ENCODE measurements at regions not wholly inside any gene's neighbourhood (a gene's known extent, or its start where the extent isn't known, plus 50 kb on each side); places are given as distances from the start of the nearest gene placed in this dataset.
"Not testable (repeated sequence)": the region's sequence is repeated elsewhere in the genome, so short reads cannot be mapped to it uniquely, and the experiment has no call there.

GRCh38 chr10:8835453-8836167, 781.1 kb downstream of the GATA3 start:
- no peak for DNase-seq

DNA sequence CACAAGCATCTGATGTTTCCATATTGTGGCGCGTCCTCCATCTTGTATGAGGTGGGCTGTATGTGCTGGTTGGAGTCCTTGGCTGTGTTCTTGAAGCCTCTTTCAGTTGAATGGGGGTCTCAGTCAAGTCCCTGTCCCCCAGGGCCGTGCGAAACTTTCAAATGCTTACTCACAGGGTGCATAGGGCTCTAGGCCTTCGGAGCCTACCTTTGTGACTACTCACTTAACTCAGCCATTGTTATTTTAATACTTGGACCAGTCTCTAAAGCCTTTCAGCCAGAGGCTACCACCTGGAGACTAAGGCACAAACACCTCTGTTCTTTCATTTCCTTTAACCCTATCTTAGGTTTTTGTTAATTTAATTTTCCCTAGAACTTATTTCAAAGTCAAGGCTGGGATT, 785.9 kb downstream of the GATA3 start:
- DNase-seq = no peak

DNA sequence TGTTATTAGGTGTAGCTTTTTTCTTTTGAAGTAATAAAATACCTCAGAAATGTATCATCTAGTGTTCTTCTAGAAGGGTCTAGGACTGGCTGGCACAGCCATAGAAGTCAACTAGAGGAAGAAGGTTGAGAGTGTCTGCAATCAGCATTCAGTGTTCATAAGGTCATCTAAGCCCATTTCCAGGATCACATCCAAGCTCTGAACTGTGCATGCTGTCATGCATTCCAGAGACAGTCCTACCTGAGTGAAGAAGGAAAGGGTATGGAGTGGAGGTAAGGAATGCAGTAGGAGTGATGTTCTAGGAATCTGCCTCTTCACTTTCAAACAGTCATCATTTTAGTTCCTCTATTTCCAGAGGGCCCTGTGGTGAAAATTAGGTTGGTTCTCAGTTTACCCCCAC, 789.7 kb downstream of the GATA3 start:
- DNase-seq = no peak

- no peak for DNase-seq
These were observed 798.1 kb downstream of the GATA3 start for GRCh38 chr10:8852546-8852945.

- DNase-seq = no peak
These were observed 798.6 kb downstream of the GATA3 start for GRCh38 chr10:8853048-8853447.

GRCh38 chr10:8868924-8869323, 814.4 kb downstream of the GATA3 start:
- not testable (repeated sequence) for DNase-seq

- no peak for DNase-seq
These were observed 818.8 kb downstream of the GATA3 start for GRCh38 chr10:8873310-8873709.

DNA sequence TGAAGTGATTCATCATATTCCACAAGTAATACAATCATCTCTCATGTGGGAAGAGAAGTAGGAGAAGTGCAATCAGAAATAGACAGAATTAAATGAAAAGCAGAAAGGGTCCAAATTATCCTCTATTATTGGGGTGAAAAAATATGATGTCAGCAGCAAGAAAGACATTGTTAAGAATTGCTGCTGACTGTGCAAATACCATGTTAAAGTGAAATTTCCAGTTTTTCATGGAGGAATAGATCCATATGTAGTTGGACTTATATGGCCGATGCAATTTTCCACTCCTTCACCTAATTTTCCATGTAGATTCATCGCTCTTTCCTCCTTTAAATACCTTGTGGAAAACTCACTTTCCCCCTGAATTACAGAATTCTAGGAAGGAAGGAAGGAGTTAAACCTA, 819.8 kb downstream of the GATA3 start:
- no peak for DNase-seq

DNA sequence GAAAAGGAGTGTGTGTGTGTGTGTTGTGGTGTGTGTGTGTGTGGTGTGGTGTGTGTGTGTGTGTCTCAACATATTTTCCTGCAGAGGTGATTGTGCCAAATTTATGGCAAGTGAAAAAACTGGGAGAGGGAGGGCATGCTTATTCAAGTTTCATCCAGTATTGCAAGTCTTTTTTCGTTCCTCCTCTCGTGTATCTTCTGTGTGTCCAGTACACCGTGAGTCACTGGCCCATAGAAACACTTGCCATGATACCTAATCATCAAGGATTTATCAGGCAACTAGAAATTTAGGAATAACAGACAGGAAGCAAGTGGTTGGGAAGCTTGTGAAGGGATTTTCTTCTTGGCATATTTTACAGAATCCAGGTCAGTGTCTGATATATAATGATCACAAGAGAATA, 820.5 kb downstream of the GATA3 start:
- DNase-seq = no peak

GRCh38 chr10:8876171-8876570, 821.7 kb downstream of the GATA3 start:
- DNase-seq = no peak

DNA sequence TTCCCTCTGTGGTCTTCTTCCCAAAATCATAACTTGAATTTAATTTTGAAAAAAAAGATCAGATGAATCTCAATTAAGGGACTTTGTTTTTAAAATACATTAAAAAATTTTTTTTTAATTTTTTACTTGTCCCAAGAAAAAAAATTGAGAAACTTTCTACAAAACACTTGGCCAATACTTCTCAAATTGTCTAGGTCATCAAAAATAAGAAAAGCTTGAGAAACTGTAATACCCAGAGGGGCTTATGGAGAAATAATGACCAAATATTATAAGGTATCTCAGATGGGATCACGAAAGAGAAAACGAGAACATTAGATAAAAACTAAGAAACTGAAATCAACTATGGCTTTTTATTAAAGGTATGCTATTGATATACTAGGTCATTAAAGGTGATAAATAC, 835.0 kb downstream of the GATA3 start:
- DNase-seq = no peak

GRCh38 chr10:8893102-8893501, 838.6 kb downstream of the GATA3 start:
- no peak for DNase-seq

- no peak for DNase-seq
These were observed 839.7 kb downstream of the GATA3 start for GRCh38 chr10:8894148-8894547.

DNA sequence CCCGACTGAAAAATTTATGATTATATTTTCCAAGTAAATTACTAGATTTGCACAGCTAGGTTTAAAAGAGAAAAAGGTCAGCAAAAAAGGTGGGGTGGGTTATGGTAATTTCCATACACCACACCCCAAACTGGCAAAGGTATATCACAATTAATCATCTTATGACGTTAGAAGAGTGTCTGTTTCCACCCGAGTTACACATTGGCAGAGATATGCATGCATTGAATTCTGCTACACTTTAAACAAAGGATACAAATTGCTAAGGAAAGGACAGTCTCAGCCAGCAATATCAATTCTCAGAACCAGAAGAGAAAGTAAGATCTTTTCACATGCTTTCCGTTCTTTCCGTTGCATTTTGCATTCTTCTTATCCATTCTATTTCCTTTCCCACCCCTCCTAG, 843.3 kb downstream of the GATA3 start:
- DNase-seq = no peak

DNA sequence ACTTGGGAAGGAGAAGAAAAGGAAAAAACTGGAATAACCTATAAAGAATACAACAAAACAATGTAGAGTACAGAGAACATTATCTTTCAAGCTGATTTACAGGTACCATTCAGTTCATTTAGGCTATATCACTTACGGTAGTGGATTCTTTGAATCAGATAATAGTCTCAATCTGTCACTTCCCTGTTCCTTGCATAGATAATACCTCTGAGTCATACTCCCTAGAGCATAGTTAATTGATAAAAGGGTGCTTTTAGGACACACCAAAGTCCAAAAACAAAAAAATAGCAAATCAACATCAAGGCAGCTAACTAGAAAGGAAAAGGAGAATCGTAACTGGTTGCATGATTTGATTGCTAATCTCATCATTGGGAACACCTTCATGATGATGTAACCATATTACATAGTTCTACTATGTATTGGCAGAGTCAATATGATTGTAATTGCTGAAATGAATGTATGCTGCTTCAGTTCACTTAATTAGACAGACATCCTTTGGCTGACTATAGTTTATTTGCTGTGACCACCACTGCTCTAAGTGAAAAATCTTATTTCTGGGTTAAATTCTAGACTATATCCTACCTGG, 844.4 kb downstream of the GATA3 start:
- no peak for DNase-seq

- no peak for DNase-seq
These were observed 848.4 kb downstream of the GATA3 start for GRCh38 chr10:8902926-8903325.

DNA sequence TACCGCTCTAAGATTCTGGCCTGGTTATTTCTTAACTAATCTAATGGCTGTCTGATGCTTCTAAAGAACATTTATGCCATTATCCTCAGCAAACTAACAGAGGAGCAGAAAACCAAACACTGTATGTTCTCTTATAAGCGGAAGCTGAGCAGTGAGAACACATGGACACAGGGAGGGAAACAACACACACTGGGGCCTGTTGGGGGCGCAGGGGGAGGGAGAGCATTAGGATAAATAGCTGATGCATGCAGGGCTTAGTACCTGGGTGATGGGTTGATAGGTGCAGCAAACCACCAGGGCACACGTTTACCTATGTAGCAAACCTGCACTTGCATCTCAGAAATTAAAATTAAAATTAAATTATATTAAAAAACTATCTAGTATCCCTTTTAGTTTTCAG, 853.5 kb downstream of the GATA3 start:
- no peak for DNase-seq

DNA sequence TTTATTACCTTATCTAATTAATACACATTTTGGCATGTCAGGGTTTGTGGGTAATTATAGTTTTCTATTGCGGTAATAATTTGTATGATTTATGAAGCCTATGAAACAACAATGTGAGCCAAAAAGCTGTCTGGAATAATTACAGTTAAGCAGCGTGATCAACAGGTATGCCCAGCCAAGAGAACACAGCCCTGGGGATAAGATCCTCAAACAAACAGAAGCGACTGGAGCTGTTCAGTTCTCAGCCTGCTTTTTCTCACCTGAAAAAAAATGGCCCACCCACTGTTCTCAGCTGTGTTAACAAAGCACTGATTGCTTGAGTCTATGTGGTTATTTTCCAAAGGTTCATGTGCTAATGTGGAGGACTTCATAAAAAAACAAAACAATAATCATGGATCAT, 855.8 kb downstream of the GATA3 start:
- peak in 2 of 3 experiments; percentile 24 to 74 for DNase-seq

- no peak for DNase-seq
These were observed 856.5 kb downstream of the GATA3 start for GRCh38 chr10:8911032-8911431.

DNA sequence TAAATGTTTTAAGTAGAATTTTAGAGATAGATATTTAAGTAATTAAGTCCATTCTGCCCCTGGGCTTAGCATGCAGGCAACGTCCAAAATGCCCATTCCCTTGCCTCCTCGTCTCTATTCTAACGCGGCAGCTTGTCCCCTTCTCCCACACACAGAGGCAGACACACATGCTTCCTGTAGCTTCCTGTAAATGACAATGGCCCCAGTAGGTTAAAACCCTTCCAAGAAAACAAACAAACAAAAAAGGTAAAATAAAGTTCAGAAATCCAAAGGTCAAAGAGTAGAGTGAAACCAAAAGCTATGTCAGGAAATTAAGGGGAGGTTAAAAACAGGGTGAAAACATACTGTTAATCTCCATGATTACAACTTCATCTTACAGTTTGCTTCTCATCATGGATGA, 857.6 kb downstream of the GATA3 start:
- DNase-seq = no peak

- no peak for DNase-seq
These were observed 859.2 kb downstream of the GATA3 start for GRCh38 chr10:8913720-8914119.

DNA sequence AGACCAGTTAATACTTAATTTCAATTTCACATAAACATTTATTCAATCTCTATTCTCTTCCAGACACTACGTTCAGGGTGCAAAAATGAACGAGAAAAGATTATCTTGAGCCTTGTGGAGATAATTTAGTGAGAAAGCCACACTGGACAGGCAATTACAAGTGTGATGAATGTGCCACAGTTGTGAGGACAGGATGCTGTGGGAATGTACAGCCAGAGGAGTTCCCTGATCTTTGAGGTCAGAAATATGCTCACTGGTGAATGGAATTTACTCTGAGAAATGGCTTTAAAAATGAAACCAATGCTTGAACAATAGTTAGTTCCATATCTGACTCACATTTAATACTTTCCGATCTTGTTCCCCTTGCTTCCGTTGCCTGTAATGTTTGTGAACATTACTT, 864.8 kb downstream of the GATA3 start:
- no peak for DNase-seq

GRCh38 chr10:8921568-8921967, 867.1 kb downstream of the GATA3 start:
- DNase-seq = no peak

DNA sequence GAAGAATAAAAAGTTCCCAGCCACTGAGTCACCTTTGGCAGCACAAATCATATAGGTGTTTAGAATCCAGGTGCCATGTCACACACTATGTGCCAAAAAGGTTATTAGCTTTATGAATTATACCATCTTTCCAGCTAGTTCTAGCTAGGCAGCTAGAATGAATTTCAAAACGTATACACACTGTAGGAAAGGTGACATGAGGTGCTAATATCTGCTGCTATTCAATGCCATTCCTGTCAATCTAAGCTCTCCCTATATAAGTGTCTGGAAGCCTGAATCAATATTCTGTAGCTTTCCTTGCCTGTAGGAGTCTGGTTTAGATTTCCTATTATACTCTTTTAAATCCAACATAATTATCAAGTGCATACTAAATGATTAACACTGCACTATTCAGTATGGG, 868.6 kb downstream of the GATA3 start:
- no peak for DNase-seq

- no peak for DNase-seq
These were observed 873.2 kb downstream of the GATA3 start for GRCh38 chr10:8927705-8928104.

All from NCI-H1417 (cell line).